Thyroid gland (tissue), 4 donors: ENCODE measurements at regions not wholly inside any gene's neighbourhood (a gene's known extent, or its start where the extent isn't known, plus 50 kb on each side); places are given as distances from the start of the nearest gene placed in this dataset.
"Not testable (repeated sequence)": the region's sequence is repeated elsewhere in the genome, so short reads cannot be mapped to it uniquely, and the experiment has no call there.

Experiments
- DNase-seq, 2 donors: peaks; one replicate each; pipeline ENCODE4 v3.0.0-alpha.2; 2019
- H3K27ac ChIP-seq, 3 donors: fragments of 200-600 bp; sonication (generic); 1 replicate in 2 of 3; 2 replicates in 1 of 3; pipeline ENCODE4 v1.5.1; 2016 to 2019; ENCODE audit warnings: mild to moderate bottlenecking in 1 of 3, moderate library complexity in 1 of 3
- H3K27me3 ChIP-seq: fragments of 200-600 bp; sonication (generic); one replicate; pipeline ENCODE4 v1.5.1; 2019
- H3K36me3 ChIP-seq, 2 donors: fragments of 200-600 bp; sonication (generic); one replicate each; pipeline ENCODE4 v1.5.1; 2016 to 2019
- H3K4me1 ChIP-seq, 2 donors: fragments of 200-600 bp; sonication (generic); one replicate each; pipeline ENCODE4 v1.5.1; 2017 to 2019
- H3K4me3 ChIP-seq, 3 donors: fragments of 200-600 bp; sonication (generic); replicated peaks in 1 of 3; 1 replicate in 2 of 3; 2 replicates in 1 of 3; pipeline ENCODE4 v1.5.1; 2016; ENCODE audit warnings: mild to moderate bottlenecking in 1 of 3
- H3K9me3 ChIP-seq: fragments of 200-600 bp; sonication (generic); one replicate; pipeline ENCODE4 v1.5.1; 2017
- CTCF ChIP-seq, 6 experiments: fragments of 200-600 bp in 3 of 6; fragments of 450-650 bp in 3 of 6; sonication (generic) in 3 of 6; IDR thresholded peaks; one replicate each; pipeline ENCODE4 v1.5.1; 2016 to 2019; ENCODE audit warnings: antibody characterized with exemption in 6 of 6, mild to moderate bottlenecking in 2 of 6, inconsistent platforms in 1 of 6, moderate library complexity in 1 of 6
- POLR2A ChIP-seq, 2 donors: fragments of 450-650 bp; IDR thresholded peaks; one replicate each; pipeline ENCODE4 v1.6.1; 2017; ENCODE audit warnings: antibody characterized with exemption in 2 of 2, mild to moderate bottlenecking in 2 of 2, moderate library complexity in 1 of 2
- WGBS, 2 donors: methylation state at CpG; one replicate each; pipeline ENCODE4 v1.1.5; 2017; 5-methylcytosine and 5-hydroxymethylcytosine counted together
- intact Hi-C: fragments of 100-400 bp; cut with DNase I; formaldehyde crosslinking; loops from one replicate; pipeline ENCODE4 v1.15.1; 2023

GRCh38 chr6:84588697-84589080, 175.7 kb downstream of the TBX18 start:
- Histone ChIP-seq H3K27ac (no peak overlapping the region), H3K36me3 (no peaks in the 10 kb centered on the region), H3K4me1 (no peaks in the 10 kb centered on the region), H3K27me3 (no peaks in the 10 kb centered on the region), H3K9me3 (no peaks in the 10 kb centered on the region), H3K4me3 (no peak overlapping the region)
- TF ChIP-seq POLR2A (IDR thresholded peaks at IDR 0.05): no peak
- no peak for TF ChIP-seq CTCF (IDR thresholded peaks at IDR 0.05)
- intact Hi-C loops: no loop called here
- WGBS, 2 donors: 79% methylated on average over 3 to 5 of the region's 5 CpGs
- no peak for DNase-seq

GRCh38 chr6:84587994-84588696, 176.3 kb downstream of the TBX18 start:
- DNase-seq, H3K36me3 ChIP-seq, H3K27ac ChIP-seq, H3K27me3 ChIP-seq, H3K9me3 ChIP-seq, intact Hi-C loops, H3K4me3 ChIP-seq, H3K4me1 ChIP-seq: not testable (repeated sequence)
- 82 to 87% methylated on average over 17 to 21 of the region's 21 CpGs for WGBS, 2 donors

- H3K27ac ChIP-seq, H3K9me3 ChIP-seq, H3K36me3 ChIP-seq, H3K4me3 ChIP-seq, intact Hi-C loops, H3K27me3 ChIP-seq, H3K4me1 ChIP-seq, DNase-seq: not testable (repeated sequence)
- 93 to 94% methylated on average over 7 to 26 of the region's 28 CpGs for WGBS, 2 donors
These were observed 177.0 kb downstream of the TBX18 start for GRCh38 chr6:84587202-84587940.

- Histone ChIP-seq H3K27ac (no peak overlapping the region), H3K36me3 (no peaks in the 10 kb centered on the region), H3K9me3 (no peaks in the 10 kb centered on the region), H3K4me1 (no peaks in the 10 kb centered on the region), H3K4me3 (no peak overlapping the region), H3K27me3 (no peaks in the 10 kb centered on the region)
- intact Hi-C loops: no loop called here
- DNase-seq: no peak
- TF ChIP-seq POLR2A (IDR thresholded peaks at IDR 0.05): no peak
- TF ChIP-seq CTCF (IDR thresholded peaks at IDR 0.05): no peak
- WGBS, 2 donors: 57 to 61% methylated on average over 4 to 5 of the region's 5 CpGs
These were observed 180.6 kb downstream of the TBX18 start for GRCh38 chr6:84583784-84584183.

- no peak for DNase-seq
- H3K4me3 ChIP-seq: no peak overlapping the region
- intact Hi-C loops: no loop called here
- H3K27me3 ChIP-seq: no peaks in the 10 kb centered on the region
- no peaks in the 10 kb centered on the region for H3K36me3 ChIP-seq
- no peak overlapping the region for H3K27ac ChIP-seq
- no peaks in the 10 kb centered on the region for H3K9me3 ChIP-seq
- TF ChIP-seq CTCF (IDR thresholded peaks at IDR 0.05) (no peak), POLR2A (IDR thresholded peaks at IDR 0.05) (no peak)
- no peaks in the 10 kb centered on the region for H3K4me1 ChIP-seq
- WGBS, 2 donors: 84 to 85% methylated on average over 2 of the region's 2 CpGs
These were observed 181.4 kb downstream of the TBX18 start for GRCh38 chr6:84582997-84583396.

GRCh38 chr6:84581494-84582259, 182.7 kb downstream of the TBX18 start:
- Histone ChIP-seq H3K27ac (no peak overlapping the region), H3K27me3 (no peaks in the 10 kb centered on the region), H3K4me3 (no peak overlapping the region), H3K36me3 (no peaks in the 10 kb centered on the region), H3K9me3 (no peaks in the 10 kb centered on the region), H3K4me1 (no peaks in the 10 kb centered on the region)
- DNase-seq: no peak
- WGBS, 2 donors: 64 to 73% methylated on average over 4 of the region's 4 CpGs
- intact Hi-C loops: no loop called here
- TF ChIP-seq CTCF (IDR thresholded peaks at IDR 0.05): no peak
- no peak for TF ChIP-seq POLR2A (IDR thresholded peaks at IDR 0.05)
